Mesothelial cell of epicardium (in vitro differentiated cells): ENCODE measurements at regions not wholly inside any gene's neighbourhood (a gene's known extent, or its start where the extent isn't known, plus 50 kb on each side); places are given as distances from the start of the nearest gene placed in this dataset.
"Not testable (repeated sequence)": the region's sequence is repeated elsewhere in the genome, so short reads cannot be mapped to it uniquely, and the experiment has no call there.

Source experiments
- DNase-seq, 2 experiments: peaks; one replicate each; pipeline ENCODE4 v3.0.0; 2021; ENCODE audit warnings: low spot score in 2 of 2; ENCODE audit not compliant: unreplicated experiment in 2 of 2
- H3K27ac Mint-ChIP-seq: 2 replicates; pipeline ENCODE4 v1.8.0; 2021; ENCODE audit warnings: mixed read lengths
- H3K27me3 Mint-ChIP-seq: 2 replicates; pipeline ENCODE4 v1.8.0; 2021; ENCODE audit warnings: low read depth, mixed read lengths
- H3K36me3 Mint-ChIP-seq: 2 replicates; pipeline ENCODE4 v1.8.0; 2021; ENCODE audit warnings: mixed read lengths
- H3K4me1 Mint-ChIP-seq: 2 replicates; pipeline ENCODE4 v1.8.0; 2021; ENCODE audit warnings: mixed read lengths
- H3K4me3 Mint-ChIP-seq: 2 replicates; pipeline ENCODE4 v1.8.0; 2021; ENCODE audit warnings: mild to moderate bottlenecking, moderate library complexity, mixed read lengths
- H3K9me3 Mint-ChIP-seq: 2 replicates; pipeline ENCODE4 v1.8.0; 2021; ENCODE audit warnings: mixed read lengths
- TF ChIP-seq, protein P1 (sequence below): fragments of 200-600 bp; sonication (generic); IDR thresholded peaks from one replicate; pipeline ENCODE4 v1.5.0; 2021; ENCODE audit warnings: antibody characterized with exemption; ENCODE audit not compliant: unreplicated experiment

DNA sequence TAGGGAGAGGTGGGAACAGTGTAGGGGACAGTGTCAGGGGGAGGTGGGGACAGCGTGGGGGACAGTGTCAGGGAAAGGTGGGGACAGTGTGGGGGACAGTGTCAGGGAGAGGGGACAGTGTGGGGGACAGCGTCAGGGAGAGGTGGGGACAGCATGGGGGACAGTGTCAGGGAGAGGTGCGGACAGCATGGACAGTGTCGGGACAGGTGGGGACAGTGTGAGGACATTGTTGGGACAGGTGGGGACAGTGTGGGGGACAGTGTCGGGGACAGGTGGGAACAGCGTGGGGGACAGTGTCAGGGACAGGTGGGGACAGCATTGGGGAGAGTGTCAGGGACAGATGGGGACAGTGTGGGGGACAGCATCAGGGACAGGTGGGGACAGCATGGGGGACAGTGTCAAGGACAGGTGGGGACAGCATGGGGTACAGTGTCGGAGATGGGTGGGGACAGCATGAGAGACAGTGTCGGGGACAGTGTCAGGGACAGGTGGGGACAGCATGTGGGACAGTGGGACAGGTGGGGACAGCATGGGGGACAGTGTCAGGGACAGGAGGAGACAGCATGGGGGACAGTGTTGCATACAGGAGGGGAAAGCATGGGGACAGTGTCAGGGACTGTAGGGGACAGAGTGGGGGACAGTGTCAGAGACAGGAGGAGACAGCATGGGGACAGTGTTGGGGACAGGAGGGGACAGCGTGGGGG is 139.0 kb downstream of the TMEM121 start:
- peaks cover 6% of the 10 kb centered on the region for H3K36me3 Mint-ChIP-seq
- no peak for DNase-seq
- H3K4me3 Mint-ChIP-seq, result no peak overlapping the region
- peaks cover 17% of the 10 kb centered on the region for H3K9me3 Mint-ChIP-seq
- no peak overlapping the region for H3K27ac Mint-ChIP-seq
- H3K27me3 Mint-ChIP-seq, result no peaks in the 10 kb centered on the region
- H3K4me1 Mint-ChIP-seq, result no peaks in the 10 kb centered on the region
- TF ChIP-seq, protein P1, sequence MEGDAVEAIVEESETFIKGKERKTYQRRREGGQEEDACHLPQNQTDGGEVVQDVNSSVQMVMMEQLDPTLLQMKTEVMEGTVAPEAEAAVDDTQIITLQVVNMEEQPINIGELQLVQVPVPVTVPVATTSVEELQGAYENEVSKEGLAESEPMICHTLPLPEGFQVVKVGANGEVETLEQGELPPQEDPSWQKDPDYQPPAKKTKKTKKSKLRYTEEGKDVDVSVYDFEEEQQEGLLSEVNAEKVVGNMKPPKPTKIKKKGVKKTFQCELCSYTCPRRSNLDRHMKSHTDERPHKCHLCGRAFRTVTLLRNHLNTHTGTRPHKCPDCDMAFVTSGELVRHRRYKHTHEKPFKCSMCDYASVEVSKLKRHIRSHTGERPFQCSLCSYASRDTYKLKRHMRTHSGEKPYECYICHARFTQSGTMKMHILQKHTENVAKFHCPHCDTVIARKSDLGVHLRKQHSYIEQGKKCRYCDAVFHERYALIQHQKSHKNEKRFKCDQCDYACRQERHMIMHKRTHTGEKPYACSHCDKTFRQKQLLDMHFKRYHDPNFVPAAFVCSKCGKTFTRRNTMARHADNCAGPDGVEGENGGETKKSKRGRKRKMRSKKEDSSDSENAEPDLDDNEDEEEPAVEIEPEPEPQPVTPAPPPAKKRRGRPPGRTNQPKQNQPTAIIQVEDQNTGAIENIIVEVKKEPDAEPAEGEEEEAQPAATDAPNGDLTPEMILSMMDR, result no peak

DNA sequence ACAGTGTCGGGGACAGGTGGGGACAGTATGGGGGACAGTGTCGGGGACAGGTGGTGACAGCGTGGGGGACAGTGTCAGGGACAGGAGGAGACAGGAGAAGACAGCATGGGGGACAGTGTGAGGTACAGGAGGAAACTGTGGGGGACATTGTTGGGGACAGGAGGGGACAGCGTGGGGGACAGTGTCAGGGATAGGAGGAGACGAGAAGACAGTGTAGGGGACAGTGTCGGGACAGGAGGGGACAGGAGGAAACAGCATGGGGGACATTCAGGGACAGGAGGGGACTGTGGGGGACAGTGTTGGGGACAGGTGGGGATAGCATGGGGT is 139.5 kb downstream of the TMEM121 start:
- no peaks in the 10 kb centered on the region for H3K4me1 Mint-ChIP-seq
- H3K27me3 Mint-ChIP-seq, result no peaks in the 10 kb centered on the region
- DNase-seq, result no peak
- peaks cover 12% of the 10 kb centered on the region for H3K9me3 Mint-ChIP-seq
- TF ChIP-seq, protein P1, result no peak
- H3K4me3 Mint-ChIP-seq, result no peak overlapping the region
- H3K36me3 Mint-ChIP-seq, result peaks cover 3% of the 10 kb centered on the region
- H3K27ac Mint-ChIP-seq, result no peak overlapping the region

DNA sequence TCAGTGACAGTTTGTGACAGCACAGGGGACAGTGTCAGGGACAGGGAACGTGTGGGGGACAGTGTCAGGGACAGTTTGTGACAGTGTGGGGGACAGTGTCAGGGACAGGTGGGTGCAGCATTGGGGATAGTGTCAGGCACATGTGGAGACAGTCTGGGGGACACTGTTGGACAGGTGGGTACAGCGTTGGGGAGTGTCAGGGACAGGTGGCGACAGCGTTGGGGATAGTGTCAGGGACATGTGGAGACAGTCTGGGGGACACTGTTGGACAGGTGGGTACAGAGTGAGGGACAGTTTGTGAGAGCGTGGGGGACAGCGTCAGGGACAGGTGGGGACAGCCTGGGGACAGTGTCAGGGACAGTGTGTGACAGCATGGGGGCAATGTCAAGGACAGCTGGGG is 140.0 kb downstream of the TMEM121 start:
- H3K27me3 Mint-ChIP-seq, result no peaks in the 10 kb centered on the region
- TF ChIP-seq, protein P1, result no peak
- no peak overlapping the region for H3K4me3 Mint-ChIP-seq
- DNase-seq, result no peak
- H3K27ac Mint-ChIP-seq, result no peak overlapping the region
- peaks cover 9% of the 10 kb centered on the region for H3K9me3 Mint-ChIP-seq
- H3K36me3 Mint-ChIP-seq, result peaks cover 2% of the 10 kb centered on the region
- H3K4me1 Mint-ChIP-seq, result no peaks in the 10 kb centered on the region

DNA sequence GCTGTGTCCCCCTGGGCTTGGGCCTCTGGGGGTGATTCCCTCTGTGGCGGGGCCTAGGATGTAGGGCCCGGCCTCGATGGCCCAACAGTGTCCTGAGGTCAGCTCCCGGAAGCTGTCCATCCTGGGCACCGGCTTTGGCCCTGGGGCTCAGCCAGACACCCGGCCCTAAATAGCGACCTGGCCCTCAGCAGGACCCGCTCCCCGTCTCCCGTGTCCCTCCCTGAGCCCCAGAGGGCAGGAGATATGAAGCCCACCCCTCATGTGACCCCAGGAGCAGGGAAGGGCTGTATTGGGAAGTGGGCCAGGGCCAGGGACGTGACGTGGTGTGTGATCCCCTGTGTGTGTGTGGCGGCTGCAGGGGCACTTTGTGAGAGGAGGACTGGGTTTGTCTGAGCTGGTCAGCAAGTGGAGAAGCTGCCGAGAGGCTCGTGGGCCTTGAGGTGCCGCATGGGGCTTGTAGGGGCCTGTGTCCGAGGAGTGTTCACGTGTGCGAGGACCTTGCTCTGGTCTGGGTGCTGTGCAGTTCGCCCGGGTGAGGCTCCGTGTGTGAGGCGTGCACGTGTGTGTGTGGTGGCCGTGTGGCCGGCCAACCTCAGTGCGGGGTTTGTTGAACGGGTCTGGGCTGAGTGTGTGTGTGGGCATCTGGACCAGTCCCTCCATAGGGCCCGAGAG is 140.7 kb downstream of the TMEM121 start:
- H3K9me3 Mint-ChIP-seq, DNase-seq, H3K4me3 Mint-ChIP-seq, H3K27me3 Mint-ChIP-seq, H3K4me1 Mint-ChIP-seq, H3K36me3 Mint-ChIP-seq, H3K27ac Mint-ChIP-seq: not testable (repeated sequence)

DNA sequence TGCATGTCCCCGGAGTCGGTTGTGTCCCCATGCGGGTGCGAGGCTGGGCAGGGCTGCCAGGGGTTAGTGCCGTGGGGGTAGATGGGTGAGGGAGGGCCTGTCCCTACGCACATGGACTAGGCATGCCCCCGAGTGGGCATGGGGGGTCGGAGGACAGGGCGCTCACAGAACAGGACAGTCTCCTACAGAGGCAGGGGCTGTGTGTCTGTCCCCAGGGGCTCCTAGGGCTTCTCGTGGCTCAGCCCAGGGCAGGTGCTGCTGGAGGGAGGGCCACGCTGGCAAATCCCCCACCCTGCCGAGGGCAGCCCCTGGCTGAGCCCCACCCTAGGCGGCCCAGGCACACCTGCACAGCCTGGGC is 141.3 kb downstream of the TMEM121 start:
- not testable (repeated sequence) for H3K27ac Mint-ChIP-seq, H3K4me3 Mint-ChIP-seq, H3K27me3 Mint-ChIP-seq, H3K36me3 Mint-ChIP-seq, H3K4me1 Mint-ChIP-seq, DNase-seq, H3K9me3 Mint-ChIP-seq

DNA sequence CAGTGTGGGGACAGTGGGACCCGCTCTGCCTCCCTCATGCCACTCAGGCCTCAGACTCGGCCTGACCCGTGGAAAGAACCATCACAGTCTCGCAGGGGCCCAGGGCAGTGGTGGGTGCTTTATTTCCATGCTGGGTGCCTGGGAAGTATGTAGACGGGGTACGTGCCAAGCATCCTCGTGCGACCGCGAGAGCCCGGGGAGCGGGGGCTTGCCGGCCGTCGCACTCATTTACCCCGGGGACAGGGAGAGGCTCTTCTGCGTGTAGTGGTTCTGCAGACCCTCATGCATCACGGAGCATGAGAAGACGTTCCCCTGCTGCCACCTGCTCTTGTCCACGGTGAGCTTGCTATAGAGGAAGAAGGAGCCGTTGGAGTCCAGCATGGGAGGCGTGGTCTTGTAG is 141.6 kb downstream of the TMEM121 start:
- not testable (repeated sequence) for H3K4me3 Mint-ChIP-seq, H3K27ac Mint-ChIP-seq, H3K4me1 Mint-ChIP-seq, DNase-seq, H3K9me3 Mint-ChIP-seq, H3K36me3 Mint-ChIP-seq, H3K27me3 Mint-ChIP-seq

DNA sequence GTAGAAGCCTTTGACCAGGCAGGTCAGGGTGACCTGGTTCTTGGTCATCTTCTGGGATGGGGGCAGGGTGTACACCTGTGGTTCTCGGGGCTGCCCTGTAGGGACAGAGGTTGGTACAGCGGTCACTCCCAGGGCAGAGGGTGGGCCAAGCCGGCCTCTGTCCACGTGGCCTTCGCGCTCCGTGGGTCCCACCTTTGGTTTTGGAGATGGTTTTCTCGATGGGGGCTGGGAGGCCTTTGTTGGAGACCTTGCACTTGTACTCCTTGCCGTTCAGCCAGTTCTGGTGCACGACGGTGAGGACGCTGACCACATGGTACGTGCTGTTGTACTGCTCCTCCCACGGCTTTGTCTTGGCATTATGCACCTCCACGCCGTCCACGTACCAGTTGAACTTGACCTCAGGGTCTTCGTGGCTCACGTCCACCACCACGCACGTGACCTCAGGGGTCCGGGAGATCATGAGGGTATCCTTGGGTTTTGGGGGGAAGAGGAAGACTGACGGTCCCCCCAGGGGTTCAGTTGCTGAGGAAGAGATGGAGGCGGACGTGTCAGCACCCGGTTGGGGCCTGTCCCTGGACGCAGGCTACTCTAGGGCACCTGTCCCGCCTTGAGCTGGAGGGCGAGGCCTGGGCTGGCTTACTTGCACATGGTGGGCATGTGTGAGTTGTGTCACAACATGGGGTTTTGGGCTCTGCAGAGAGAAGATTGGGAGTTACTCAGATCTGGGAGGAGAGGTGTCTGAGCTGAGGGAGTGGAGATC is 142.3 kb downstream of the TMEM121 start:
- DNase-seq, result not testable (repeated sequence)

DNA sequence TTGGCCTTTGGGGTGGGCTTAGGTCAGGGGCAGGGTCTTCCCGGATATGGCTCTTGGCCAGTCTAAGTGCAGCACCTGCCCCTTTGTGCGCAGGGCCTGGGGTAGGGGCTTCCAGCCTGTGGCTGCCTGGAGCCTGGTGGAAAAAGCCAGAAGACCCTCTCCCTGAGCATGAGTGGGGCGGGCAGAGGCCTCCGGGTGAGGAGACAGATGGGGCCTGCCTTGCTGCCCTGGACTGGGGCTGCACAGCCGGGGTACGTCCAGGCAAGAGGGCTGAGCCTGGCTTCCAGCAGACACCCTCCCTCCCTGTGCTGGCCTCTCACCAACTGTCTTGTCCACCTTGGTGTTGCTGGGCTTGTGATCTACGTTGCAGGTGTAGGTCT is 142.8 kb downstream of the TMEM121 start:
- not testable (repeated sequence) for H3K27me3 Mint-ChIP-seq, H3K27ac Mint-ChIP-seq, DNase-seq, H3K36me3 Mint-ChIP-seq, H3K4me3 Mint-ChIP-seq, H3K4me1 Mint-ChIP-seq
- H3K9me3 Mint-ChIP-seq, result peaks cover 20% of the 10 kb centered on the region

More for the DNA sequence above, 142.3 kb downstream of the TMEM121 start:
- H3K36me3 Mint-ChIP-seq, H3K4me3 Mint-ChIP-seq, H3K27me3 Mint-ChIP-seq, H3K4me1 Mint-ChIP-seq, H3K27ac Mint-ChIP-seq: not testable (repeated sequence)
- peaks cover 15% of the 10 kb centered on the region for H3K9me3 Mint-ChIP-seq

DNA sequence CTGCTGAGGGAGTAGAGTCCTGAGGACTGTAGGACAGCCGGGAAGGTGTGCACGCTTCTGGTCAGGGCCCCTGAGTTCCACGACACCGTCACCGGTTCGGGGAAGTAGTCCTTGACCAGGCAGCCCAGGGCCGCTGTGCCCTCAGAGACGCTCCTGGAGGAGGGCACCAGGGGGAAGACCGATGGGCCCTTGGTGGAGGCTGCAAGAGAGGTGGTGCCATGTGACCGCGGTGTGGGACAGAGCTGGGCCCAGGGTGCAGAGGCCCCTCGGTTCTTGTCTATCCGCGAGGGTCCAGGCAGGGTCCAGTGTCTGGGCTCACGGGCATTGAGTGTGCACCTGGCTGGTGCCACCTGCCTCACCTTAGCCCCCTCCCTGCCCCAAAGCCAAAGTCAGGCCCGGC is 143.3 kb downstream of the TMEM121 start:
- H3K9me3 Mint-ChIP-seq, result peaks cover 24% of the 10 kb centered on the region
- H3K4me1 Mint-ChIP-seq, H3K4me3 Mint-ChIP-seq: not testable (repeated sequence)

DNA sequence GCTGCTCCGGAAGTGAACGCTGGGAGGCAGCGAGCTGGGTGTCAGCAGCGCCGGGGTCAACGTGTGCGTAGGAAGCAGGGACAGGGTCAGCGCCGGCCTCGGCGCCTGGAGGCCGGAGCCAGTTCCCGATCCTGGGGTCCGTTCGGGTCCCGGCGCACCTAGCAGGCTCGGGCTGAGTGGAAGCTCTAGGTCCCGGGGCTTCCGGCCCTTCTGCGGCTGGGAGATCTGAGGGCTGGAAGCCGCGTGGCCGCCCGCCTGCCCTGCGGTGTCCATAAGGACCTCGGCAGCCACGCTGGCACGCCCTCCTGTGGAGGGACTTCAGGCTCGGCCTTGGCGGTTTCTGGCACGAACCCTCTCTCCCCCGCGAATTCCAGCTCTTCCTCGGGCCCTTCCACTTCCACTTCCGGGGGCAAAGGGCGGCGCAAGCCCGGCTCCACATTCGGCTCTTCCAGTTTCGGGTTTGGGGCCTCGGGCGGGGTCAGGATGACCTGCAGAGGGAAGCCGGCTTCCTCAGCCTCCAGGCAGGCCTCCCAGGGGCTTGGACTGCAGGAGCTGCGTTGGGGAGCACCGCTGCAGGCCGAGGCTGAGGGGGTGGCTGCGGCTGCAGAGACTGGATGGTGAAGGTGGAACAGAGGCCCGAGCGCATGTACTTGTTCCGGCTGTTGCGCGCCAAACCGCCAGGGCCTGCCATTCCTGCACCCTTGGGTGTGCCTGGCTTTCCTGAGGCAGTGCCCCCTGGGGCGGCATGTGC is 146.2 kb downstream of the TMEM121 start:
- H3K9me3 Mint-ChIP-seq, result peaks cover 40% of the 10 kb centered on the region
- H3K36me3 Mint-ChIP-seq, H3K27ac Mint-ChIP-seq, DNase-seq, H3K27me3 Mint-ChIP-seq, H3K4me3 Mint-ChIP-seq, H3K4me1 Mint-ChIP-seq: not testable (repeated sequence)

More for the DNA sequence above, 143.3 kb downstream of the TMEM121 start:
- not testable (repeated sequence) for H3K27ac Mint-ChIP-seq, DNase-seq, H3K27me3 Mint-ChIP-seq, H3K36me3 Mint-ChIP-seq
